ENCODE measurements at regions not wholly inside any gene's neighbourhood (a gene's known extent, or its start where the extent isn't known, plus 50 kb on each side); places are given as distances from the start of the nearest gene placed in this dataset.
A peak's percentile ranks its signal among the peaks of the same experiment; 100 is the strongest.
"Not testable (repeated sequence)": the region's sequence is repeated elsewhere in the genome, so short reads cannot be mapped to it uniquely, and the experiment has no call there.

GRCh38 chr3:154642145-154642544, 212.2 kb upstream of the GPR149 start:
- no peak for DNase-seq

GRCh38 chr3:154625756-154626155, 195.8 kb upstream of the GPR149 start:
- no peak for DNase-seq

- DNase-seq: not testable (repeated sequence)
Measured at GRCh38 chr3:154619621-154620020, 189.6 kb upstream of the GPR149 start.

- no peak for DNase-seq
Measured at GRCh38 chr3:154616298-154616697, 186.3 kb upstream of the GPR149 start.

- DNase-seq: peak; percentile 75
Measured at GRCh38 chr3:154615471-154615870, 185.5 kb upstream of the GPR149 start.

GRCh38 chr3:154614601-154615000, 184.6 kb upstream of the GPR149 start:
- DNase-seq: peak; percentile 68

GRCh38 chr3:154614078-154614477, 184.1 kb upstream of the GPR149 start:
- DNase-seq: no peak

- DNase-seq: no peak
Measured at GRCh38 chr3:154602241-154602640, 172.3 kb upstream of the GPR149 start.

GRCh38 chr3:154598166-154598565, 168.2 kb upstream of the GPR149 start:
- DNase-seq: no peak

GRCh38 chr3:154590675-154591384, 160.8 kb upstream of the GPR149 start:
- no peak for DNase-seq

GRCh38 chr3:154588831-154589230, 158.8 kb upstream of the GPR149 start:
- no peak for DNase-seq

GRCh38 chr3:154584974-154585373, 155.0 kb upstream of the GPR149 start:
- no peak for DNase-seq

GRCh38 chr3:154584041-154584440, 154.1 kb upstream of the GPR149 start:
- DNase-seq: no peak

GRCh38 chr3:154583086-154583634, 153.2 kb upstream of the GPR149 start:
- DNase-seq: no peak

- DNase-seq: no peak
Measured at GRCh38 chr3:154582501-154582900, 152.5 kb upstream of the GPR149 start.

GRCh38 chr3:154571553-154572226, 141.7 kb upstream of the GPR149 start:
- no peak for DNase-seq

GRCh38 chr3:154568064-154568463, 138.1 kb upstream of the GPR149 start:
- no peak for DNase-seq

- no peak for DNase-seq
Measured at GRCh38 chr3:154559623-154560022, 129.6 kb upstream of the GPR149 start.

GRCh38 chr3:154552338-154552737, 122.3 kb upstream of the GPR149 start:
- DNase-seq: no peak

GRCh38 chr3:154549391-154549790, 119.4 kb upstream of the GPR149 start:
- DNase-seq: no peak

- DNase-seq: no peak
Measured at GRCh38 chr3:154548341-154548740, 118.4 kb upstream of the GPR149 start.

GRCh38 chr3:154542837-154543236, 112.8 kb upstream of the GPR149 start:
- DNase-seq: no peak

- no peak for DNase-seq
Measured at GRCh38 chr3:154540950-154541604, 111.1 kb upstream of the GPR149 start.
